ENCODE measurements at regions not wholly inside any gene's neighbourhood (a gene's known extent, or its start where the extent isn't known, plus 50 kb on each side); places are given as distances from the start of the nearest gene placed in this dataset.

DNA sequence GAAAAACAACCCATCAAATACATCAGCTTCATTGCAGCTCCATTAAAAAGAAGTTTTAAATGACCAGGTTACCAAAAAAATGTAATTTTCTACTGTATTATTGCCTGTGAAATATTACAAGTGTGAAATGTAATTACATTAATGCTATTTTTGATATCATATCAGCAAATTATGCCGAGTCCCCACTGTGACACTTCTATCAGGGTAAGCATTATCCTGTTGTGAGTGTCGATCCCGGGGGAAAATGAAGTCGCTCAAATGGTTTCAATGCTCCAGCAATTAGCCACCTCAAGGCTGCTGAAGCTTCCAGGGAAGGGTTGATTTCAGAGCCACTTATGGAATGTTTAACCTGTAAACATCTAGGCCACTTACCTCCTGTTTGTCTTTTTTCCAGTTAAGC is 70.4 kb downstream of the RCN1 start:
- H3K27ac ChIP-seq = no peak overlapping the region

GRCh38 chr11:32162351-32162750 is 71.5 kb downstream of the RCN1 start:
- no peak overlapping the region for H3K27ac ChIP-seq
- DNase-seq (ENCODE audit: low read depth, low spot score) = no peak

More for the DNA sequence above, 70.4 kb downstream of the RCN1 start:
- no peak for DNase-seq (ENCODE audit: low read depth, low spot score)

- DNase-seq (ENCODE audit: low read depth, low spot score) = no peak
- H3K27ac ChIP-seq = no peak overlapping the region
These were observed 72.0 kb downstream of the RCN1 start for GRCh38 chr11:32162906-32163305.

- DNase-seq (ENCODE audit: low read depth, low spot score) = no peak
- H3K27ac ChIP-seq = no peak overlapping the region
These were observed 72.7 kb downstream of the RCN1 start for GRCh38 chr11:32163557-32163956.

DNA sequence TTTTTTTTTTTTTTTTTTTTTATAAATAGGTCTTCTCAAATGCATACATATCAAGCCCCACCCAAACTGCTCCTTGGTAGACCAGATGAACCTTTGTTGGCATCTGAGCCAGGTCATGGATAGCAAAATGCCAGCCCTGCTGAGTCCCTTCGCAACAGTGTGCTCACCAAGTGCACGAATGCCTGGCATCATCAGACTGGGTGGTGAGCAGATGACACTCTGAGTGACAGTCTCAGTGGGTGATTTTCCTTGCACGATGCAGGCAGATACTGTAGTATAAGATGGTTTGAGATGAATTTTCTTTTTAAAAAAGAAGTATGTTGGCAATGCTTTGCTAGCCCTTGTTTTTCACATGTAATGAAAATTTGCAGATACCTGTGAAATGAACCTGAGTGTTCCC is 74.0 kb downstream of the RCN1 start:
- no peak for DNase-seq (ENCODE audit: low read depth, low spot score)
- H3K27ac ChIP-seq = no peak overlapping the region

DNA sequence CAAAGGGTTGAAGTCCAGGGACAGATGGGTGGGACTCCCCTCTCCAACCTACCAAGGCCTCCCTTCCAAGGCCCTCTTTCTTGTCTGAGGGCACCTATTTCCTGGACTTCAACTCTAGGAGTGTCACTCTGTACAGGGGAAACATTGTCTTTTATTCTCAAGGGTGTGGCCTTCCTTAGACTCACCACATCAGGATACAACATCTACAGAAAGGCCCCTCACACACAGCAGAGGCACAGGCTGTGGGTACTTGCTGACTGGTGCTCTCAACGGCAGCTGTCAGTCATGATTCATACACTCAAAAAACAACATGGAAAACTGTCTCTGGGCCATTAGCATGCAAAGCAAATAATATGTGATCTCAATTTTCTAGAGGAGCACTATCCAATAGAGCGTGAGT is 78.0 kb downstream of the RCN1 start:
- DNase-seq (ENCODE audit: low read depth, low spot score) = no peak
- H3K27ac ChIP-seq = no peak overlapping the region

GRCh38 chr11:32171445-32171844 is 80.6 kb downstream of the RCN1 start:
- no peak for DNase-seq (ENCODE audit: low read depth, low spot score)
- H3K27ac ChIP-seq = no peak overlapping the region

GRCh38 chr11:32172041-32172847 is 81.4 kb downstream of the RCN1 start:
- H3K27ac ChIP-seq = no peak overlapping the region
- no peak for DNase-seq (ENCODE audit: low read depth, low spot score)

DNA sequence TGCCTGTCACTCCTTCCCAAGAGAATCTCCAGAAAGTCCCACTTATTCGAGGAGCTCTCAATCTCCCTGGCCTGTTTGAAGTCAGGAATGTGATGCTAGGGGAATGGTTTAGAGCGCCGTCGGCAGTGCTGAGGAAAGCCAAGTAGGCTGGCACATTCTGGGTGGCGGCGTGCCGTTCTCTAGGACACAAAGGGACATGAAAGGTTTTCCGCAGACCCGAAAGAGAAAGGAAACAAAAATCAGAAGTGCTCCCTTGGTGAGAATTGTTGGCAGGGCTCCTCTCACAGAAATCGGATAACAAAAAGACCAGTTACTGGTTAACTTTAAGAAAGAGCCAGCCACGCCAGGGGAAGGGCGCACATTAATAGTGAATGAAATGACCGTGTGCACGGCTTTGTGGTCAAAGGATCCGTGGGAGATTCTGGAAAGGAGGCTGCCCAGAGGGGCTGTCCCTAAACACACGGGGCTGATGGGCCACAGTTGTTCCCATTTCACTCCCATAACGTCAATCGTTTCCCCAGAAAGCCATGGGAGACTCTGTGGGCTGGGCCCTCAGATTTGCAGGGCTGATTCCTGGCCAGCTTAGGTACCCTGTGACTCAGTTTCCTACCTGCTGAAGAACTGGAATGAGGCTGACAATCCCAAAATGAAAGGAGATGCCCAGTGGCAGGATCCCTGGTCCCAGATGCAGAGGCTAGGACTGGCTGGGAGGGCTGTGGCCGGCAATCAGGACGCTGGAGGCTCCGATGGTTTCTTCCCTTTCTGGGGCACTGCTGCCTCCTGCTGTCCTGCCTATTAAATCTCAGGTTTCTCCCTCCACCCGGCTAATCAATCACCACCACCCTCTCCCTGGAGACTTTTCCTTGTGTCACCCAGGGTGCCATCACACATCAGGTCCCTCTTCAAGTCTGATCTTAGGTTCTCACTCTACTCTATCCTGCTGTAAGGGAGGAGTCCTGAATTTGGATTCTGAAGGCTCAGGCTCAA is 82.3 kb downstream of the RCN1 start:
- H3K27ac ChIP-seq = no peak overlapping the region
- DNase-seq (ENCODE audit: low read depth, low spot score) = no peak

DNA sequence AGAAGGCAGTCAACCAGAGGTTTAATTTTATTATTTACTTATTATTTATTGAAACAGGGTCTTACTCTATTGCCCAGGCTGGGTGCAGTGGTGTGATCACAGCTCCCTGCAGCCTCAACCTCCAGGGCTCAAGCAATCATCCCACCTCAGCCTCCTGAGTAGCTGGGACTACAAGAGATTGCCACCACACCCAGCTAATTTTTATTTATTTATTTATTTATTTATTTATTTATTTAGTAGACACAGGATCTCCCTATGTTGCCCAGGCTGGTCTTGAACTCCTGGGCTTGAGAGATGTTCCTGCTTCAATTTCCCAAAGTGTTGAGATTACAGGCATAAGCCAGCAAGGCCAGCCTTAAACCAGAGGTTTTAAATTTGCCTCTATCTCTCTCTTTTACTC is 83.1 kb downstream of the RCN1 start:
- DNase-seq (ENCODE audit: low read depth, low spot score) = no peak
- H3K27ac ChIP-seq = no peak overlapping the region

DNA sequence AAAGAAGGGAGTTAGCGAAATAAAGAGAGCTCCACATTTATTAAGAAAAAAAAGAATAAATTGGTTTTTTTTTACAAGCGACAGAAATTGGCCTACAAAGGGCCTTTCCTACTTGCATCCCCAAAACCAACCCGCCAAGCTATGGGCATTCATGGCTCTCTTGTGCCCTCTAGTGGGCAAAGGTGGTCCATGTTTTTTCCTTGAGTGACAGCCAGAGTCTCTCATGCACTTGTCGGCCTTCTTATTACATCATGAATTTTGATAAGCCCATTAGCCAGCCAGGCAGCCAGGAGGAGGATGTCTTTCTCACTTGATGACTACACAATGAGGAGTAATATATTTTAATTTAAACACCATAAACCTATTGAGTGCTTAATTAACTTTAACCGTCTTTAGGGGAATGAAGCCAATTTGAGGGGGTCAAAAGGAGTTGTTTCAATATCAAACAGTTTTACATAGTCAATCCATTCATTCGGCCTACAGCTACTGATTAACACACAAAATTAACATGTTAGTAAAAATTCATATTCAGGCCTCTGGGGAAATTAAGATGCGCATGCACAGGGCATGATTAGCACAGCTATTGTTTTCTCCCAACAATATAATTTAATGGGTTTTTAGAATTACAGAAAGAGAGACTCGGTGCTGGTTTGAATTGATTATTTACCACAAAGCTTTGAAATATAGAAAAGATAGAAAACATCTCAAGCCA is 85.5 kb downstream of the RCN1 start:
- H3K27ac ChIP-seq = no peak overlapping the region
- no peak for DNase-seq (ENCODE audit: low read depth, low spot score)

GRCh38 chr11:32178692-32179091 is 87.8 kb downstream of the RCN1 start:
- no peak overlapping the region for H3K27ac ChIP-seq
- DNase-seq (ENCODE audit: low read depth, low spot score) = no peak

DNA sequence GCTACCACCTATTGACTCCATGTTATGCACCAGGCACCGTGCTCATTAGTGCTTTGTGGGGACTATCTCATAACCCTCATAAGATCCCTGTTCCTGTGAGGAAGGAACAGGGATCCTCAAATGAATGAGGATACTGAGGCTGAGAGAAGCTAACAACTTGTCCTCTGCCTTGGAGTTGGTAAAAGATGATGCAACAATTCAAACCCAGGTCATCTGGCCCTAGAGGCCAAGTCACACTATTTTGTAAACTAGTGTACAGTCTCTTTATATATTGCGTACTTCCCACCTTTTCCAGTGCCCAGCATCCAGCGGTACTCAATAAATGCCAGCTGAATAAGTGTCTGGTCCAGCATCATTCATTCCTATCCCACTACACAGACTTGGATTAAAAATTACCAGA is 92.6 kb downstream of the RCN1 start:
- no peak for DNase-seq (ENCODE audit: low read depth, low spot score)
- H3K27ac ChIP-seq = no peak overlapping the region

- H3K27ac ChIP-seq = no peak overlapping the region
- DNase-seq (ENCODE audit: low read depth, low spot score) = no peak
These were observed 93.3 kb downstream of the RCN1 start for GRCh38 chr11:32184041-32184722.

DNA sequence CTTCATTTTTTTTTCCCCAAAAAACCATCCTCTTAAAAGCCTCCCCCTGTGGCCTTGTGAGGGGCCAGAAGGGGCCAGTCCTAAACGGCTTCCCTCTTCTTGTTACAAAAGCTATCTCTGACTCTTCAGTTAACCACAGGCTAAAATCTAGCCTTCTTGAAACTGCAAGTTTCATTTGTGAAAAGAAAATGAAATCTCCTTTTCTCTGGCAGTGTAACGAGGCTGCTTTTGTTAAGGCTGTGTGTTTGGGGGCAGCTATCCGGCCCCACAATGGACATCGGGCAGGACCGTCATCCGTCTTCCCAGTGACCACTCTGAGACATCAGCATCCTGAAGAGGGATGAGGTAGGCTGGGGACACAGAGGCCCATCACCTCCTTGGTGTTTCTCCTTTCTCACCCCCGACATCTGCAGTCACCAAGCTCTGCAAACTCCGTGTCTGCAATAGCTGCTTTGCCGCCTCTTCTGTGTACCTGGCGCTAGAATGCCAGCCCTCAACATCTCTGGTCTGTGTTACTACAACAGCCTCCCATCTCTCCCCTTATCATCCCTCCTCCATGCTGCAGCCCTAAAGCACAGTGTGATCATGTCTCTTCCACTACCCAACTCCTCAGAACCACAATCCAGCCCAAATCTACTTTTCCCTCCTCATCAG is 94.0 kb downstream of the RCN1 start:
- H3K27ac ChIP-seq = no peak overlapping the region
- no peak for DNase-seq (ENCODE audit: low read depth, low spot score)

DNA sequence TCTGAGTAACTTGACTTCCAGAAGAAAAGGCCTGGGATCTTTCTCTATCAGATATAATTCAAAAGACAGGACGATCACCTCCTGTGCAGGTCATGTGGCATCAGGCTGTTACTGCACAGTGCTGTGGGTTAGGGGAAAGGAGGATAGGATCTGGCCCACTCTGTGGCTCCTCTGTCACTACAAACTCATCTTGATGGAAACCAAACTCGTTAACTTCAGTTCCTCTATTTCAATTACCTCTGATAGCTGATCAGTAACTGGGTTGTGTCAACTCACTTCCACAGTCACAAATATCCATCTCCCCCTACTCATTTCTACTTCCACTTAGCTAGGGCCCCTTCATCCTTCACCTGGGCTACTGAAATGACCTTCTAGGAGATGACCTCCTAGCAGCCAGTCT is 95.2 kb downstream of the RCN1 start:
- no peak for DNase-seq (ENCODE audit: low read depth, low spot score)

DNA sequence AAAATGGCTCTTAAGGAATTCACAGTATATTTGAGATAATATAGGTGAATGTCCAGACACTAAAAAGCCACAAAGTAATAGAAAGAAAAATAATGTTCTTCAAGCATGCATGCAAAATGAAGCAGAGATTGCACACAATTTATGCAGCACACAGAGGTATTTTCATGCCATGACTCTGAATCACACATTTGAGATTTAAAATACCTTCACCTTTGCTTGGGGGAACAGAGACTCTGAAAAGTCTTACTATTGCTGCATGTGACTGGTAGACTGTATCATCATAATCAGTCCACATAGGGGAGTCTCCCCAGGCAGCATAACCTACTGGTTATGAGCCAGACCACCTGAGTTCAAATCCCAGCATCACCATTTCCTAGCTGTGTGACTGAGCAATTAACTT is 96.2 kb downstream of the RCN1 start:
- H3K27ac ChIP-seq = no peak overlapping the region
- no peak for DNase-seq (ENCODE audit: low read depth, low spot score)

More for the DNA sequence above, 95.2 kb downstream of the RCN1 start:
- no peak overlapping the region for H3K27ac ChIP-seq

GRCh38 chr11:32188785-32189184 is 97.9 kb downstream of the RCN1 start:
- no peak overlapping the region for H3K27ac ChIP-seq
- no peak for DNase-seq (ENCODE audit: low read depth, low spot score)

- no peak for DNase-seq (ENCODE audit: low read depth, low spot score)
- no peak overlapping the region for H3K27ac ChIP-seq
These were observed 105.3 kb downstream of the RCN1 start for GRCh38 chr11:32196137-32196536.

DNA sequence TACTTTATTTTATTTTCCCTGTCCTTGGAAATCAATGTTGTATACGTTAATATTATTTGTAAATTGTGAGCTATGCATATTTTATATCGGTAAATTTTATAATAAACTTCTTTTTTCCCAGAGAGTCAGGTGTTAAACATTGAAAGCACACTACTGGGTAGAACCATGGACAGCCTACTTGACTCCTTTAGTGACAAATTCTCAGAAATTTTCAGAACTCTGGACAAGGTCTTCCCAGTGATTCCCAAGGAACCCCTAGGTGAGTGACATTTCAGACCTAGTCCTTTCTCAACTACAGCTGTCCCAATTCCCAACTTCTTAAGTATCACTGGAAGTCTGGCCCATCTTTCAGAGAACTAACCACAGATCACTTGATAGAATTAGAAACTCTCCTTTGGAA is 107.2 kb downstream of the RCN1 start:
- no peak overlapping the region for H3K27ac ChIP-seq
- DNase-seq (ENCODE audit: low read depth, low spot score) = no peak

All from epithelial cell of prostate (primary cell).